ENCODE measurements at regions not wholly inside any gene's neighbourhood (a gene's known extent, or its start where the extent isn't known, plus 50 kb on each side); places are given as distances from the start of the nearest gene placed in this dataset.

- no peak for TF ChIP-seq CTCF (conservative IDR thresholded peaks at IDR 0.05 in 1 of 2, IDR thresholded peaks at IDR 0.05 in 1 of 2; ENCODE audit: low read depth in 1 of 2, low read length in 2 of 2)
- no peak for TF ChIP-seq EZH2 (IDR thresholded peaks at IDR 0.05; ENCODE audit: low read length, missing control alignments)
Measured at GRCh38 chr3:115204475-115204874, 57.4 kb upstream of the ZBTB20 start.
